ENCODE measurements at regions not wholly inside any gene's neighbourhood (a gene's known extent, or its start where the extent isn't known, plus 50 kb on each side); places are given as distances from the start of the nearest gene placed in this dataset.

- Histone ChIP-seq H3K4me2 (no peak overlapping the region), H2AFZ (no peak overlapping the region), H3K9me2 (replicated peaks; ENCODE audit: insufficient read depth) (no peaks in the 10 kb centered on the region), H3K9me3 (ENCODE audit: low read depth) (no peaks in the 10 kb centered on the region), H3K27me3 (no peaks in the 10 kb centered on the region), H3K4me1 (ENCODE audit: insufficient read depth) (no peaks in the 10 kb centered on the region), H3K4me3 (no peak overlapping the region), H3K36me3 (replicated peaks; ENCODE audit: insufficient read depth, low read depth) (no peaks in the 10 kb centered on the region), H4K20me1 (ENCODE audit: insufficient read depth, poor library complexity, severe bottlenecking) (no peaks in the 10 kb centered on the region), H3K79me2 (no peaks in the 10 kb centered on the region), H3K27ac (no peak overlapping the region)
- no peak for TF ChIP-seq EZH2 (IDR thresholded peaks at IDR 0.05; ENCODE audit: borderline replicate concordance)
- TF ChIP-seq CTCF (IDR thresholded peaks at IDR 0.05; ENCODE audit: poor library complexity), result no peak
- TF ChIP-seq EZH2phosphoT487 (IDR thresholded peaks at IDR 0.05; ENCODE audit: low read depth, severe bottlenecking, unreplicated experiment), result no peak
- DNase-seq (ENCODE audit: low spot score), result no peak
- WGBS (ENCODE audit: low lambda C conversion rate, missing lambda C conversion rate), result 81% methylated on average over 2 of the region's 2 CpGs
Observed at GRCh38 chr7:113764401-113765035, 154.3 kb downstream of the PPP1R3A start.

DNA sequence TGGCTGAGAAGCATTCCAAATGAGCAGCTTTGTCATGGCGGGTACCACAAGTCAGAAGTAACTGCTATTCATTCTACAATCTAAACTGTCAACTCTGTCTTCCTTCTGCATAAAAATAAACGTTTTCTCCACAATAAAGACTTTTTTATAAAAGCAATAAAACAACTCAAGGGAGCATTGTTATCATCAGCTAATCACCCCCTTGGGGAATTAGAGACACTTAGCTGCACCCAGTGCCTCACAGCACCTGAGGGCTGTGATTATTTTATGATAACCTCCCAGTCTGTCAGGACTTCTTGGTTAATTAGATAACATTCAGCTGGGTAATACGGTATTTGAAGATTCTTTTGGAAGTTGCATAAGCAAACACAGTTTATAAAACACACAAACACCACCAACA is 155.6 kb downstream of the PPP1R3A start:
- 30% methylated on average over 3 of the region's 3 CpGs for WGBS (ENCODE audit: low lambda C conversion rate, missing lambda C conversion rate)
- DNase-seq (ENCODE audit: low spot score), result no peak
- Histone ChIP-seq H4K20me1 (ENCODE audit: insufficient read depth, poor library complexity, severe bottlenecking) (no peaks in the 10 kb centered on the region), H3K4me3 (no peak overlapping the region), H3K27me3 (no peaks in the 10 kb centered on the region), H2AFZ (no peak overlapping the region), H3K36me3 (replicated peaks; ENCODE audit: insufficient read depth, low read depth) (no peaks in the 10 kb centered on the region), H3K4me2 (no peak overlapping the region), H3K4me1 (ENCODE audit: insufficient read depth) (no peaks in the 10 kb centered on the region), H3K27ac (no peak overlapping the region), H3K9me3 (ENCODE audit: low read depth) (no peaks in the 10 kb centered on the region), H3K79me2 (no peaks in the 10 kb centered on the region), H3K9me2 (replicated peaks; ENCODE audit: insufficient read depth) (no peaks in the 10 kb centered on the region)
- no peak for TF ChIP-seq CTCF (IDR thresholded peaks at IDR 0.05; ENCODE audit: poor library complexity)
- TF ChIP-seq EZH2 (IDR thresholded peaks at IDR 0.05; ENCODE audit: borderline replicate concordance), result no peak
- TF ChIP-seq EZH2phosphoT487 (IDR thresholded peaks at IDR 0.05; ENCODE audit: low read depth, severe bottlenecking, unreplicated experiment), result no peak

GRCh38 chr7:113756250-113756649 is 162.6 kb downstream of the PPP1R3A start:
- Histone ChIP-seq H2AFZ (no peak overlapping the region), H3K27me3 (no peaks in the 10 kb centered on the region), H3K36me3 (replicated peaks; ENCODE audit: insufficient read depth, low read depth) (no peaks in the 10 kb centered on the region), H3K9me3 (ENCODE audit: low read depth) (no peaks in the 10 kb centered on the region), H3K9me2 (replicated peaks; ENCODE audit: insufficient read depth) (no peaks in the 10 kb centered on the region), H3K4me1 (ENCODE audit: insufficient read depth) (no peaks in the 10 kb centered on the region), H4K20me1 (ENCODE audit: insufficient read depth, poor library complexity, severe bottlenecking) (no peaks in the 10 kb centered on the region), H3K4me3 (no peak overlapping the region), H3K27ac (no peak overlapping the region), H3K79me2 (no peaks in the 10 kb centered on the region), H3K4me2 (no peak overlapping the region)
- TF ChIP-seq EZH2 (IDR thresholded peaks at IDR 0.05; ENCODE audit: borderline replicate concordance) (no peak), CTCF (IDR thresholded peaks at IDR 0.05; ENCODE audit: poor library complexity) (no peak), EZH2phosphoT487 (IDR thresholded peaks at IDR 0.05; ENCODE audit: low read depth, severe bottlenecking, unreplicated experiment) (no peak)
- DNase-seq (ENCODE audit: low spot score), result no peak
- 68% methylated on average over 1 of the region's 1 CpG for WGBS (ENCODE audit: low lambda C conversion rate, missing lambda C conversion rate)
